ENCODE measurements at regions not wholly inside any gene's neighbourhood (a gene's known extent, or its start where the extent isn't known, plus 50 kb on each side); places are given as distances from the start of the nearest gene placed in this dataset.

- TF ChIP-seq, protein P1, sequence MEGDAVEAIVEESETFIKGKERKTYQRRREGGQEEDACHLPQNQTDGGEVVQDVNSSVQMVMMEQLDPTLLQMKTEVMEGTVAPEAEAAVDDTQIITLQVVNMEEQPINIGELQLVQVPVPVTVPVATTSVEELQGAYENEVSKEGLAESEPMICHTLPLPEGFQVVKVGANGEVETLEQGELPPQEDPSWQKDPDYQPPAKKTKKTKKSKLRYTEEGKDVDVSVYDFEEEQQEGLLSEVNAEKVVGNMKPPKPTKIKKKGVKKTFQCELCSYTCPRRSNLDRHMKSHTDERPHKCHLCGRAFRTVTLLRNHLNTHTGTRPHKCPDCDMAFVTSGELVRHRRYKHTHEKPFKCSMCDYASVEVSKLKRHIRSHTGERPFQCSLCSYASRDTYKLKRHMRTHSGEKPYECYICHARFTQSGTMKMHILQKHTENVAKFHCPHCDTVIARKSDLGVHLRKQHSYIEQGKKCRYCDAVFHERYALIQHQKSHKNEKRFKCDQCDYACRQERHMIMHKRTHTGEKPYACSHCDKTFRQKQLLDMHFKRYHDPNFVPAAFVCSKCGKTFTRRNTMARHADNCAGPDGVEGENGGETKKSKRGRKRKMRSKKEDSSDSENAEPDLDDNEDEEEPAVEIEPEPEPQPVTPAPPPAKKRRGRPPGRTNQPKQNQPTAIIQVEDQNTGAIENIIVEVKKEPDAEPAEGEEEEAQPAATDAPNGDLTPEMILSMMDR (IDR thresholded peaks at IDR 0.05) = no peak
- no peak for TF ChIP-seq POLR2A (IDR thresholded peaks at IDR 0.05)
- DNase-seq = no peak
- H3K27ac ChIP-seq = no peak overlapping the region
- no peaks in the 10 kb centered on the region for H3K36me3 ChIP-seq (replicated peaks in 1 of 2)
- H3K9me3 ChIP-seq (replicated peaks in 1 of 3) = peaks cover 0 to 3% (median 0%) of the 10 kb centered on the region in 3 donors
- peaks cover 0 to 5% of the 10 kb centered on the region in 2 donors for H3K4me1 ChIP-seq (replicated peaks in 1 of 2)
- intact Hi-C loops (cut with DNase I) = no loop called here
- no peaks in the 10 kb centered on the region for H3K27me3 ChIP-seq
- H3K4me3 ChIP-seq = no peak overlapping the region
- WGBS, 4 donors = 85 to 91% (median 87%) methylated on average over 4 of the region's 4 CpGs
Measured at GRCh38 chr15:70306582-70306981, 208.9 kb upstream of the TLE3 start.

DNA sequence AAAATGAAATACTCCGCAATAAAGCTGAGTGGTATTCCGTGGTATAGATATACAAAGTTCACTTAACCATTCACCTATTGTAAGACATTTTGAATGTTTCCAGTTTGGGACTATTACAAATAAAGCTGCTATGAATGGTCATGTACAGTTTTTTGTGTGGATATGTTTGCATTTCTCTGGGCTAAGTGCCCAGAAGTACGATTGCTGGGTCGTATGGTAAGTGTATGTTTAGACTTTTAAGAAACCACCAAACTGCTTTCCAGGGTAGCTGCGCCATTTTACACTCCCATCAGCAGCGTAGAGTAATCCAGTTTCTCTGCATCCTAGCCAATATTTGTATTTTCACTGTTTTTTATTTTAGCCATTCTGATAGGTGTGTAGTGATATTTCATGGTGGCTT is 208.4 kb upstream of the TLE3 start:
- intact Hi-C loops (cut with DNase I) = no loop called here
- 73 to 76% (median 75%) methylated on average over 6 of the region's 6 CpGs for WGBS, 4 donors
- no peak overlapping the region for H3K27ac ChIP-seq
- H3K36me3 ChIP-seq (replicated peaks in 1 of 2) = no peaks in the 10 kb centered on the region
- H3K9me3 ChIP-seq (replicated peaks in 1 of 3) = peaks cover 0 to 3% (median 0%) of the 10 kb centered on the region in 3 donors
- H3K4me1 ChIP-seq (replicated peaks in 1 of 2) = peaks cover 0 to 5% of the 10 kb centered on the region in 2 donors
- TF ChIP-seq, protein P1 (IDR thresholded peaks at IDR 0.05) = no peak
- no peak for TF ChIP-seq POLR2A (IDR thresholded peaks at IDR 0.05)
- DNase-seq = no peak
- no peaks in the 10 kb centered on the region for H3K27me3 ChIP-seq
- no peak overlapping the region for H3K4me3 ChIP-seq

GRCh38 chr15:70303981-70304380 is 206.3 kb upstream of the TLE3 start:
- H3K27ac ChIP-seq = no peak overlapping the region
- WGBS, 4 donors = 92 to 100% (median 97%) methylated on average over 1 to 4 of the region's 4 CpGs
- H3K27me3 ChIP-seq = no peaks in the 10 kb centered on the region
- intact Hi-C loops (cut with DNase I) = no loop called here
- no peak overlapping the region for H3K4me3 ChIP-seq
- H3K4me1 ChIP-seq (replicated peaks in 1 of 2) = peaks cover 0 to 5% of the 10 kb centered on the region in 2 donors
- no peak for DNase-seq
- peaks cover 0 to 3% (median 0%) of the 10 kb centered on the region in 3 donors for H3K9me3 ChIP-seq (replicated peaks in 1 of 3)
- TF ChIP-seq, protein P1 (IDR thresholded peaks at IDR 0.05) = no peak
- no peak for TF ChIP-seq POLR2A (IDR thresholded peaks at IDR 0.05)
- no peaks in the 10 kb centered on the region for H3K36me3 ChIP-seq (replicated peaks in 1 of 2)

GRCh38 chr15:70302360-70302759 is 204.6 kb upstream of the TLE3 start:
- no peak for DNase-seq
- intact Hi-C loops (cut with DNase I) = no loop called here
- H3K9me3 ChIP-seq (replicated peaks in 1 of 3) = peaks cover 0 to 3% (median 0%) of the 10 kb centered on the region in 3 donors
- H3K4me3 ChIP-seq = no peak overlapping the region
- no peaks in the 10 kb centered on the region for H3K27me3 ChIP-seq
- no peak overlapping the region for H3K27ac ChIP-seq
- no peaks in the 10 kb centered on the region for H3K4me1 ChIP-seq (replicated peaks in 1 of 2)
- 79 to 88% (median 86%) methylated on average over 1 of the region's 1 CpG for WGBS, 4 donors
- H3K36me3 ChIP-seq (replicated peaks in 1 of 2) = no peaks in the 10 kb centered on the region
- no peak for TF ChIP-seq POLR2A (IDR thresholded peaks at IDR 0.05)
- TF ChIP-seq, protein P1 (IDR thresholded peaks at IDR 0.05) = no peak
